ENCODE measurements at regions not wholly inside any gene's neighbourhood (a gene's known extent, or its start where the extent isn't known, plus 50 kb on each side); places are given as distances from the start of the nearest gene placed in this dataset.

DNA sequence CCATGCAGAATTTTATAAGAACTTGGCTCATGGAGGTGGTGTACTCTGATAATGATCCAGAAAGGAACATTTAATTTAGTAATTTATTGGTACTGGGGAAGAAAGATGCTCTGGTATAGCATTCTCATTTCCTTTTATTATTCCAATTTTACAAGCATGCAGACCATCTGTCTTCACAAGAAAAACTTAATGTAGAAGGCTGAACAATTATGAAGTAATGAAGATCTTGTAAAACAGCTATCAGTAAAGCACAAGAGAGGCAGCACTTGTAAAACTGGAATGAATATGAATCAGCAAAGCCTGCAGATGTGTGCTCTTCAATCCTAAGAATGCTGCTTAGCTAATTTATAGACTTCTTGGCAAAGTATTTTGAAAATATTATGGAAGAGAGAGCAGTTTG is 300.0 kb downstream of the YTHDC2 start:
- ATAC-seq = no peak
- H3K4me1 ChIP-seq = no peaks in the 10 kb centered on the region
- H3K9me3 ChIP-seq = no peaks in the 10 kb centered on the region
- H3K4me3 ChIP-seq = no peak overlapping the region
- peaks cover 0 to 8% (median 0%) of the 10 kb centered on the region in 9 donors for H3K27me3 ChIP-seq
- TF ChIP-seq, protein P1, sequence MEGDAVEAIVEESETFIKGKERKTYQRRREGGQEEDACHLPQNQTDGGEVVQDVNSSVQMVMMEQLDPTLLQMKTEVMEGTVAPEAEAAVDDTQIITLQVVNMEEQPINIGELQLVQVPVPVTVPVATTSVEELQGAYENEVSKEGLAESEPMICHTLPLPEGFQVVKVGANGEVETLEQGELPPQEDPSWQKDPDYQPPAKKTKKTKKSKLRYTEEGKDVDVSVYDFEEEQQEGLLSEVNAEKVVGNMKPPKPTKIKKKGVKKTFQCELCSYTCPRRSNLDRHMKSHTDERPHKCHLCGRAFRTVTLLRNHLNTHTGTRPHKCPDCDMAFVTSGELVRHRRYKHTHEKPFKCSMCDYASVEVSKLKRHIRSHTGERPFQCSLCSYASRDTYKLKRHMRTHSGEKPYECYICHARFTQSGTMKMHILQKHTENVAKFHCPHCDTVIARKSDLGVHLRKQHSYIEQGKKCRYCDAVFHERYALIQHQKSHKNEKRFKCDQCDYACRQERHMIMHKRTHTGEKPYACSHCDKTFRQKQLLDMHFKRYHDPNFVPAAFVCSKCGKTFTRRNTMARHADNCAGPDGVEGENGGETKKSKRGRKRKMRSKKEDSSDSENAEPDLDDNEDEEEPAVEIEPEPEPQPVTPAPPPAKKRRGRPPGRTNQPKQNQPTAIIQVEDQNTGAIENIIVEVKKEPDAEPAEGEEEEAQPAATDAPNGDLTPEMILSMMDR (IDR thresholded peaks at IDR 0.05) = no peak
- TF ChIP-seq POLR2A (IDR thresholded peaks at IDR 0.05) = no peak
- no peak for DNase-seq
- H3K27ac ChIP-seq = no peak overlapping the region
- H3K36me3 ChIP-seq = no peaks in the 10 kb centered on the region
- intact Hi-C loops (cut with DNase I) = no loop called here

DNA sequence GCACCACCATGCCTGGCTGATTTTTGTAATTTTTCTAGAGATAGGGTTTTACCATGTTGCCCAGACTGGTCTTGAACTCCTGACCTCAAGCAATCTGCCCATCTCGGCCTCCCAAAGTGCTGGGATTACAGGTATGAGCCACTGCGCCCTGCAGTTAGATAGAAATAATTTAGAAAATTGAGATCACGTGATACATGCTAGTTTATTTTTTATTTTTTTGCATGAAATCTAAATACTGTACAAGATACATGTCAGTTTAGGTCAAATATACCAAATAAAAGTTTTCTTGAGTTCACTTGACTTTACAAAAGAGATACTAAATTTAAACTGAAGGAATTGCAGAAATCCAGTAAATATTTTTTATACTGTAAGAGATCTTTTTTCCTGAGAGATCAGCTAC is 304.2 kb downstream of the YTHDC2 start:
- no peak overlapping the region for H3K4me3 ChIP-seq
- TF ChIP-seq, protein P1 (IDR thresholded peaks at IDR 0.05) = no peak
- no peak for TF ChIP-seq POLR2A (IDR thresholded peaks at IDR 0.05)
- WGBS, 4 donors = 79 to 84% (median 81%) methylated on average over 3 of the region's 3 CpGs
- no peak overlapping the region for H3K27ac ChIP-seq
- DNase-seq = no peak
- no peaks in the 10 kb centered on the region for H3K9me3 ChIP-seq
- intact Hi-C loops (cut with DNase I) = no loop called here
- H3K4me1 ChIP-seq = no peaks in the 10 kb centered on the region
- no peaks in the 10 kb centered on the region for H3K36me3 ChIP-seq
- ATAC-seq = no peak
- H3K27me3 ChIP-seq = peaks cover 0 to 9% (median 0%) of the 10 kb centered on the region in 9 donors

DNA sequence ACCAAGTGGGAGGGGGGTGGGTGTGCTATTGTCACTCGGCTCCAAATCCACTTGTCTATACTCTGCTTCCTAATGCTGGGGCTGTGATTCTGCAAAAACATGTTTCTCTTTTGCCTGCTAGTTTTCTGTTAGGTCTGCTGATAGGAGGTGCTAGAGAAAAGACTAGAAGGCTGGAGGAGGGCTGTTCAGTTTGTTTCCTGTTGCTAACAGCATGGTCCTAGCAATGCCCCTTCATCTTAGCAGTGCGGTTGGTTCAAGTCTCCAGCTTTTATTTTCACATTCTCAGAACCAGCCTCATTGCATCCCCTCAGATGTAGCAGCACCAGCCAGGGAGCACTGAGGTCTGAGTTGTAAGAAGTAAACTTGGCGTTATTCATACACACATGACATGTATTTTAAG is 310.2 kb downstream of the YTHDC2 start:
- H3K4me1 ChIP-seq = no peaks in the 10 kb centered on the region
- TF ChIP-seq POLR2A (IDR thresholded peaks at IDR 0.05) = no peak
- TF ChIP-seq, protein P1 (IDR thresholded peaks at IDR 0.05) = no peak
- no peak for ATAC-seq
- intact Hi-C loops (cut with DNase I) = no loop called here
- no peak overlapping the region for H3K27ac ChIP-seq
- H3K27me3 ChIP-seq = no peaks in the 10 kb centered on the region
- no peak overlapping the region for H3K4me3 ChIP-seq
- WGBS, 4 donors = 63 to 68% (median 66%) methylated on average over 3 of the region's 3 CpGs
- no peaks in the 10 kb centered on the region for H3K36me3 ChIP-seq
- H3K9me3 ChIP-seq = peaks cover 0 to 2% (median 0%) of the 10 kb centered on the region in 12 donors
- no peak for DNase-seq

DNA sequence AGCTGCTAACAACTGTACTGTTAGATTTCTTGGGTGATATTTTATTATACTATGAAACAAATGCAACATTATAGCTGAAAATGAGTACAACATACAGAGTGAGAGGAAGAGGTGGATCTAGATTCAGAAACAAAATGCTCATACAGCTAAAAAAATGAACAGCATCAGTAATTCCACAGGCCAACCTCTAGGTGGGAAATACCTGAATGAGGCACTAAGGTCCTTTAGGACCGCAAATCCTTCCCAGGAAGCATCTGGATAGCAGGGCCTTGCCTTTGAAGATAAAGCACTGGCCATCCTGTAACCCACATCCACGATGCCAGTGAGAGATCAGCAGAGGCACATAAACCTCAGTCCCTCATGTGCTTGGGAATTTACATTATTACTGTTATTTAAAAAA is 310.8 kb downstream of the YTHDC2 start:
- no peaks in the 10 kb centered on the region for H3K27me3 ChIP-seq
- no peak for ATAC-seq
- 40 to 48% (median 44%) methylated on average over 2 of the region's 2 CpGs for WGBS, 4 donors

More for the DNA sequence above, 310.8 kb downstream of the YTHDC2 start:
- Histone ChIP-seq H3K4me3 (no peak overlapping the region), H3K9me3 (peaks cover 0 to 4% (median 0%) of the 10 kb centered on the region in 12 donors), H3K27ac (no peak overlapping the region), H3K36me3 (no peaks in the 10 kb centered on the region), H3K4me1 (no peaks in the 10 kb centered on the region)
- no peak for DNase-seq
- TF ChIP-seq, protein P1 (IDR thresholded peaks at IDR 0.05) = no peak
- no peak for TF ChIP-seq POLR2A (IDR thresholded peaks at IDR 0.05)
- intact Hi-C loops (cut with DNase I) = no loop called here
